Endodermal cell (in vitro differentiated cells): ENCODE measurements at regions not wholly inside any gene's neighbourhood (a gene's known extent, or its start where the extent isn't known, plus 50 kb on each side); places are given as distances from the start of the nearest gene placed in this dataset.
A peak's percentile ranks its signal among the peaks of the same experiment; 100 is the strongest.

Experiments
- DNase-seq: peaks from one replicate; pipeline ENCODE4 v3.0.0-alpha.2; 2017
- H3K27ac ChIP-seq: 2 replicates; pipeline ENCODE4 v1.5.1; 2013; ENCODE audit warnings: mild to moderate bottlenecking, low read depth, low read length, moderate library complexity
- H3K27me3 ChIP-seq: 2 replicates; pipeline ENCODE4 v1.6.1; 2013; ENCODE audit warnings: mild to moderate bottlenecking, low read length, moderate library complexity; ENCODE audit not compliant: insufficient read depth, control insufficient read depth, poor library complexity, severe bottlenecking
- H3K36me3 ChIP-seq: 2 replicates; pipeline ENCODE4 v1.7.0; 2013; ENCODE audit warnings: mild to moderate bottlenecking, low read length, moderate library complexity; ENCODE audit not compliant: control insufficient read depth, insufficient read depth
- H3K4me1 ChIP-seq: one replicate; pipeline ENCODE4 v1.7.0; 2013; ENCODE audit warnings: low read length; ENCODE audit not compliant: control insufficient read depth, insufficient read depth
- H3K4me3 ChIP-seq: 2 replicates; pipeline ENCODE4 v1.5.1; 2013; ENCODE audit warnings: mild to moderate bottlenecking, low read length, moderate library complexity
- H3K9ac ChIP-seq: 2 replicates; pipeline ENCODE4 v1.6.1; 2013; ENCODE audit warnings: mild to moderate bottlenecking, low read length, moderate library complexity; ENCODE audit not compliant: poor library complexity, severe bottlenecking; ENCODE audit errors: extremely low read depth
- H3K9me3 ChIP-seq: 2 replicates; pipeline ENCODE4 v1.6.1; 2013; ENCODE audit warnings: mild to moderate bottlenecking, low read length, moderate library complexity; ENCODE audit not compliant: control insufficient read depth
- H3K27ac Mint-ChIP-seq: 2 replicates; pipeline ENCODE4 v1.8.0; 2020; ENCODE audit warnings: mixed read lengths
- H3K27me3 Mint-ChIP-seq: 2 replicates; pipeline ENCODE4 v1.8.0; 2021; ENCODE audit warnings: mild to moderate bottlenecking, mixed read lengths; ENCODE audit not compliant: insufficient read depth
- H3K36me3 Mint-ChIP-seq: 2 replicates; pipeline ENCODE4 v1.8.0; 2020; ENCODE audit warnings: low read depth, mixed read lengths
- H3K4me1 Mint-ChIP-seq: 2 replicates; pipeline ENCODE4 v1.8.0; 2020; ENCODE audit warnings: mixed read lengths
- H3K4me3 Mint-ChIP-seq: 2 replicates; pipeline ENCODE4 v1.8.0; 2020; ENCODE audit warnings: mild to moderate bottlenecking, moderate library complexity, mixed read lengths
- H3K9me3 Mint-ChIP-seq: 2 replicates; pipeline ENCODE4 v1.8.0; 2020; ENCODE audit warnings: mild to moderate bottlenecking, mixed read lengths
- CTCF ChIP-seq: fragments of 200-600 bp; sonication (generic); conservative IDR thresholded peaks from 2 replicates; pipeline ENCODE4 v1.5.0; 2021; ENCODE audit warnings: antibody characterized with exemption, mild to moderate bottlenecking
- WGBS, 2 experiments: methylation state at CpG; one replicate each; pipeline versions ENCODE4 v1.1.5 to v1.1.7; 2013; ENCODE audit warnings: missing lambda C conversion rate in 2 of 2, mixed read lengths in 1 of 2; ENCODE audit not compliant: insufficient coverage in 1 of 2, insufficient read length in 1 of 2; 5-methylcytosine and 5-hydroxymethylcytosine counted together

DNA sequence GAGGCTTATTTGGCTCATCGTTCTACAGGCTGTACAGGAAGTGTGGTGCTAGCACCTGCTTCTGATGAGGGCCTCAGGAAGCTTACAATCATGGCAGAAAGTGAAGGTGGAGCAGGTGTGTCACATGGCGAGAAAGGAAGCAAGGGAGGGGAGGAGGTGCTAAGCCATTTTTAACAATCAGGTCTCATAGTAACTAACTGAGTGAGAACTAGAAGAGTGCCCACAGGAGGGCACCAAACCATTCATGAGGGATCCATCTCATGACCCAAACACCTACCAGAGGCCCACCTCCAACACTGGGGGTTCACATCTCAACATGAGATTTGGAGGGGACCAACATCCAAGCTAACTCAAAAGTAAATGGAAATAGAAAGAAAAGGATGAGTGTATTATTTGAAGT is 78.1 kb downstream of the CXCL12 start:
- Histone ChIP-seq H3K27ac (no peak overlapping the region), H3K9ac (no peak overlapping the region), H3K36me3 (no peaks in the 10 kb centered on the region), H3K4me1 (no peaks in the 10 kb centered on the region), H3K4me3 (no peak overlapping the region), H3K27me3 (peaks cover 19% of the 10 kb centered on the region), H3K9me3 (peaks cover 9% of the 10 kb centered on the region)
- Mint-ChIP-seq H3K27ac (no peak overlapping the region), H3K4me1 (peaks cover 2% of the 10 kb centered on the region), H3K4me3 (no peak overlapping the region), H3K36me3 (no peaks in the 10 kb centered on the region), H3K27me3 (peaks cover 29% of the 10 kb centered on the region), H3K9me3 (peaks cover 12% of the 10 kb centered on the region)
- TF ChIP-seq CTCF, result peak; percentile 72
- 86 to 100% methylated on average over 2 of the region's 2 CpGs for WGBS, 2 experiments
- peak; percentile 61 for DNase-seq

GRCh38 chr10:44306147-44306710 is 78.7 kb downstream of the CXCL12 start:
- Mint-ChIP-seq H3K4me1 (peaks cover 2% of the 10 kb centered on the region), H3K27me3 (peaks cover 24% of the 10 kb centered on the region), H3K9me3 (peaks cover 12% of the 10 kb centered on the region), H3K27ac (no peak overlapping the region), H3K4me3 (no peak overlapping the region), H3K36me3 (no peaks in the 10 kb centered on the region)
- 46 to 47% methylated on average over 4 of the region's 4 CpGs for WGBS, 2 experiments
- Histone ChIP-seq H3K27ac (no peak overlapping the region), H3K4me1 (no peaks in the 10 kb centered on the region), H3K9me3 (peaks cover 9% of the 10 kb centered on the region), H3K27me3 (peaks cover 13% of the 10 kb centered on the region), H3K9ac (no peak overlapping the region), H3K4me3 (no peak overlapping the region), H3K36me3 (no peaks in the 10 kb centered on the region)
- DNase-seq, result no peak
- no peak for TF ChIP-seq CTCF

DNA sequence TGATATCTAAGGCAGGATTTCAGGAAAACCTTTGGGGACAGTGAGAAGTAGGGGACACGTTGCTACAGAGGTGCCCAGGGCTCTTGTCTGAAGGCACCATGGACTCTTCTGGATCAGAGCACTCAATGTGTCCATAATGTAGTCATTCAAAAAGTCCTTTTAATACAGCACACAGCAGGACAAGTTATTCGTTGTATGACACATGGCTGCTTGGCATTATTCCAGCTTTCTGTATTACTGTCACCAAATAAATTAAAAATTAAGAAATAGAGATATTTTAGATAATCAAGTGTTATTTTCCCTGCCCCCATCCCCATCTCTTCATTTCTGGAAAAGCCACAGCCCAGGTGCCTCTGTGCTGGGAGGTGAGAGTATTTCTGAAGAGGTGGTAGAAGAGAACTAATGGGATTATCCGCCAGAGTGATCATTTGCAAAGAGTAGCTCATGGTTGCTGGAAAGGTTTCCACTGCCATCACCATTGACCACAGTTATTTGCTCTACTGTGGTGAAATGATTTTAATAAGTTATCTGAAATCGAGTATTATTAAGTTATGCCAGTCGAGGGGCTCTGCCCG is 83.0 kb downstream of the CXCL12 start:
- no peaks in the 10 kb centered on the region for H3K27me3 Mint-ChIP-seq
- no peak overlapping the region for H3K27ac Mint-ChIP-seq
- Histone ChIP-seq H3K4me1 (no peaks in the 10 kb centered on the region), H3K36me3 (no peaks in the 10 kb centered on the region), H3K4me3 (no peak overlapping the region), H3K27ac (peak overlapping the region; percentile 59), H3K27me3 (no peaks in the 10 kb centered on the region), H3K9me3 (peaks cover 9% of the 10 kb centered on the region), H3K9ac (no peak overlapping the region)
- no peak for TF ChIP-seq CTCF
- peaks cover 12% of the 10 kb centered on the region for H3K9me3 Mint-ChIP-seq
- no peak overlapping the region for H3K4me3 Mint-ChIP-seq
- H3K36me3 Mint-ChIP-seq, result no peaks in the 10 kb centered on the region
- WGBS, 2 experiments, result 66 to 78% methylated on average over 4 to 6 of the region's 6 CpGs
- H3K4me1 Mint-ChIP-seq, result peaks cover 5% of the 10 kb centered on the region
- no peak for DNase-seq
